GM21367 (cell line): ENCODE measurements at regions not wholly inside any gene's neighbourhood (a gene's known extent, or its start where the extent isn't known, plus 50 kb on each side); places are given as distances from the start of the nearest gene placed in this dataset.

Experiments used
- ATAC-seq: cut with Tn5 transposase; IDR thresholded peaks from one replicate; pipeline ENCODE4 v1.9.1; 2021; ENCODE audit not compliant: unreplicated experiment

DNA sequence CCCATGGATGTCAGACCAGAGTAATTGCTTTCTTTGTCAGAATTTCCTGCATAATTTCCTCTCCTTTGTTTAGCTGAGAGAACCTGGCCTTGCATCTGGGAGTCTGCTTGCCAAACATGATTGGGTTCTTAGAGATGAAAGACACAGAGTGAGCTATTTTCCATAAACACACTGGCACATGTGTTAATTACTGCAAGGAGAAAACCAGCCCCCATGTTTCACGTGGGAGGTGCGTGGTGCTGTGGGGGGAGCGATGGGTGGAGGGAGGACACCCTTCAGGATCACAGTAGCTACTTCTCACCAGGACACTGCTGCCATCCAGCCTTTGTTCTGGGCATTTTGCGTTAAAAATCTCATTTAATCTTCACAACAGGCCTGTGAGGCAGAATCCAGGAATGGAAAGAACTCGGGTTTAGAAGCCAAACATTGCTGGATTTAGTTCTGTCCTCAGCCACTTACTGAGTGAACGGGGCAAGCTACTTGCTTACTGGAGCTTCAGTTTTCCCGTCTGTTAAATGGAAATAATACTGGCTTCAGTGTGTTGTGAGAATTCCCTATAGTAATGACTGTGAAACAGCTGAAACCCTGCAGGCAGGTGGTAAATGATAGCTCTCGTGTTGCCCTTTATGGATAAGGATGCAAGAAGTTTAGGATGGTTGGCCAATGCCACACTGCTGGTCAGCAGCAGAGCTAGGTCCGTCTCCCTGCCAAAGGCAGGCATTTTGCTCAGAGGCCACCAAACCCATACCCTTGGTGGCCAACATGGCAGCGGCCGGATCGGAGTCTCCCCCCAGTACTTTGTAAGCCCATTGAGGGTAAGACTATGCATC lies 100.1 kb upstream of the ASAP2 start:
- no peak for ATAC-seq

DNA sequence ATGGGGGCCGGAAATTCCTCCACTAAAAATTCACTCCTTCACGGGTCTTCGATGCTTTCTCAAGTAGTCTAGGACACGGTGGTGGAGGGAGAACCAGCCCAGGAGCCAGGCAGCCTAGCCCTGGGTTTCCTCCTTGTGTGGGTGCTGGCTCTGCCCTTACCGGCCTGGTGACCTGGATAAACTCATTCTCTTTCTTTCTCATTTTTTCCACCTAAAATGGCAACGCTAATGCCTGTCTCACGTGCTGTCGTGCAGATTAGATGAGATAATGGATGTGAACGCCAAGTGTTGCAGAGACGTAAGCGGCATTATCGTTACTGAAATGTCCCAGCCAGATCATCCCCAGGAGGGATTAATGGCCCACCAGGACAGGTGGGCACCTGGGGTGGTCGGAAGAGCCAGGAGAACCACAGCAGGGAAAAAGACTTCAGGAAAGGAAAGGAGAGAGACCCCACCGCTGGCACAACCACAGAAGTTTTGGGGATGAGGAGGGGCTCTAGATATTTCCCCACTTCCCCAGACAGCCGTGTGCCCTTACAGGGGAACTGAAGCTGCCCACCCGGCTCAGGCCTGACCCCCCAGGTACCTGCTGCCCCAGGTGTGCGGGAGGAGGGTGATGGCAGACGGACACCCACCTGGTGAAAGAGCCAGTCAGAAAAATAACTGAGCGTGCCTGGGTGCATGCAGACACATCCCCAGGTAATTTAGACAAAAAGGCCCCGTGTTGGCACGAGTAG lies 100.8 kb upstream of the ASAP2 start:
- ATAC-seq: no peak

DNA sequence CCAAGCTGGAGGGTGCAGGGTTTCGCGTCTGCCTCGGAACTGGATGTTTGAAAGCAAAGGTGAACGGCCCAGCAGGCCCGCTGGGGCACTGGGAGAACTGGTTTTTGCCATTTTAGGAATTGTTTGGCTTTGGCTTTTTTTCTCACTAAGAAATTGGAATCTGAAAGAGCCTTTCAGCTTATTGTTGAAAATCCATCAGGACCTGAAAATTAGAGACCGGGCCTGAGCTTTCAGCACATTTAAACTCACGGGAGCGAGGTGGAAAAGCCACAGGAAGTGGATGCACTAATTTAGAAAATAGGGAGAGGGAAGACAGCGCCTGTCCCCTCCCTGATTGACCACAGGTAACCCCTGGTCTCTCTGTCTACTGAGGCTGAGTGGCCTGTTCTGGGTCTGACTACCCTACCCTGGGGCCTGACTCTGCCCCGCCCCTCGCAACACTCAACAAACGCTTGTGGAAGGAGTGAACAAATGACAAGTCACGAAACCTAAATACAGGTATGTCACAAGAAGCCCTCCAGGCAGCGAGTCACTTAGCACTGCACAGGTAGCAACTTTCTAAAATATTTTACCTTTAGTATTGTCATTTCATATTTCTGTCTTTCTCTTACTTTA lies 100.3 kb upstream of the MBOAT2 start:
- no peak for ATAC-seq

DNA sequence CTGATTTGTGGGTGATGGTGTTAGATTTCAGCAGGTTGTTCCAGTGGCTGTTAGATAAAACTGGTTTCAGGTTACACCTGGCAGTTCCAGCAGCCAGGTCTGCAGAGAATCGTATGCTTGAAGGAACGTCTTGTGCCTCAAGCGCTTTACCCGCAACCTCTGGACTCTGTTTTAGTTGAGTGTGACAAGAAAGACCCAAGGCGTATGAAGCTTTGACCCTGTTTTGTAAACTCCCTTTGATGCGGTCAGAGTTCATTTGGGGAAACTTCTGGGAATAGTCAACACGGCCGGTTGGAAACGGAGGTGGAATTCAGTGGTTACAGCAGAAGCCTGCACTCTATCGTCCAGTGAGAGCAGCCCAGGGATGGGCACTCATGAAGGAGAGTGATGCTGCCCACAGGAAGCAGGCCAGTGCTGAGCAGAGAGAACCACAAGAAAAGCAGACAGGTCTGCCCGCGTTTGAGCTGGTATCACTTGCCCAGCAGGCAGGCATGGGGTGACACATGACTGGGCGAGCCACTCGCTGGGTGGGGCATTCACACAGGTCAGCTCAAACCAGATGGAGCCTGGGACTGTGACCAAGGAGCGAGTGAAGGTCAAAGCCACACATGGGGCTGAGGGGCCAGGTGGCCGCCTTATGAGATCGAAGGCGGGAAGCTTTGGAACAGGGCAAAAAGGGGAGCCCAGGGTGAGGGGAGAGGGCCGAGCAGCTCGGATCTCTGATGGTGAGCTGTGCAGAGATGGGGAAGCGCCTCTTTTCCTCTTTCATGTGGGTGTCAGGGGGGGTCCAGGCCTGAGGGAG lies 99.6 kb upstream of the MBOAT2 start:
- ATAC-seq: no peak

DNA sequence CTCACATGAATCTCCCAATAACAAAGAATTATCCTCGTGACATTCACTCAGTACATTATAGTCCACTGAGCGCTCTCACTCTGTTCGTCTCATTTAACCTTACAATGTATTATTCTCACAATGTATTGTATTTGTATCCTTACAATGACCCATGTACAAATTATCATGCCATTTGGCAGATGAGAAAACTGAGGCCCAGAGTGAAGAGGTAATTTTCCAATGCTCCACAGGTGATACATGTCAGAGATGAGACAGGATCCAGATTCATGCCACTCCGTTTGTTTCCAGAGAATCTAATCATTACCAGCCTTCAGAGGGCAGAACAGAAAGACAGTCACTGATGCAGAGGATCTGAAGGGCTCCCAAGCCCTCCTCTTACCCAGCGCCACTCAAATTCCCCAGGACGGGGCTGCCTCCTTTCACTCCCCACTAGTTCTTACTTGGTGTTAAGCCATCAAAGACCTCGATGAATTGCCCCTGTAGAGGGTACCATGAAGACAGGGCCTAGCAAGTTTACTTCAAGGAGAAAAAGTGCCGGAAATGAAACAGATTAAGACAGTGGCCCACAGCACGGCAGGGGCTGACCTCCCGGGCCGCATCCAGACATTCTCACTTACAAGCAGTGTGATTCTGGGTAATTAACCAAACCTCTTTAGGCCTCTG lies 98.4 kb upstream of the MBOAT2 start:
- ATAC-seq: no peak

DNA sequence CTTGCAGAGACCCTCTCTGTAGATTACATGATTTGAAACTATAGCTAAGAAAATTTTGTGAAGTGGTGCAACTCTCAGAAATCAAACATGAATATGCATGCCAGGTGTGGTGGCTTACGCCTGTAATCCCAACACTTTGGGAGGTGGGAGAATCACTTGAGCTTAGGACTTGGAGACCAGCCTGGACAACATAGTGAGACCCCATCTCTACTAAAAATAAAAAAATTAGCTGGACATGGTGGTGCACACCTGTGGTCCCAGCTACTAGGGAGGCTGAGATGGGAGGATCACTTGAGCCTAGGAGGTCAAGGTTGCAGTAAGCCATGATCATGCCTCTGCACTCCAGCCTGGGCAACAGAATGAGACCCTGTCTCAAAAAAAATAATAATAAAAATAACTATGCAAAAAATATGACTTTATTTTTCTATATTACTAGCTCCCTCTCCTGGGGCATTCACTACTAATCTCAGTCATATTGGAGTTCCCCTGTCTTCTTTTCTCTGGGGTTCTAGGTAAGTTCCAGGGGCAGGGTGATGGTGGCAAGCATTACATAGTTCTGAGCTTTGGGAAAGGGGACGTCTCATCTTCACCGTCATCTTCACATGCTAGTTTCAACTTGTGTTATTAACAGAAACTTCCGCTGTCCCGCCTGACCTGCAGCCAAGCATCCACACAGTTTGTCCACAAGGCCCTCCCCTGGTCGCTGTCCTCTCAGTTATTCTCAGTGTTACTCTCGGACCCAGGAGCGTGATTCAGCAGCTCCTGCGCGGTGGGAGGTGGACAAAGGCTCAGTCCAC lies 96.8 kb upstream of the MBOAT2 start:
- no peak for ATAC-seq

DNA sequence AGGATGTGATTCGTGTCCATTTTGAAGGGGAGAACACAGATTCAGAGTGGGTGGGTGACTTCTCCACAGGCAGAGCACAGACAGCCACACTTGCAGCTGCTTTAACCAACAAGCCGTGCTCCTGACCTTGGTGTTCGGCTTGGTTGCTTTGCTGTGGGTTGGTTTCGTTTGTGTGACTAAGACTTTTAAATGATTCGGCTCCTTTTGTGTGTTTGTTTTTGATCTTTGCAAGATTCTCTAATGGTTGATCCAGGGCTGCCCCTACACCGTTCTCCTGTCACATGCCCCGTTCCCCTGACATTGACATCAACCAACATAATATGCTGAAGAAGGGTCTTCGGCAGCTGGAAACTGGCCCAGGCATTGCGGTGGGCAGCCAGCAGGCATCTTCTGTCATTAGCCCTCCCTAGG lies 95.9 kb upstream of the MBOAT2 start:
- ATAC-seq: no peak

DNA sequence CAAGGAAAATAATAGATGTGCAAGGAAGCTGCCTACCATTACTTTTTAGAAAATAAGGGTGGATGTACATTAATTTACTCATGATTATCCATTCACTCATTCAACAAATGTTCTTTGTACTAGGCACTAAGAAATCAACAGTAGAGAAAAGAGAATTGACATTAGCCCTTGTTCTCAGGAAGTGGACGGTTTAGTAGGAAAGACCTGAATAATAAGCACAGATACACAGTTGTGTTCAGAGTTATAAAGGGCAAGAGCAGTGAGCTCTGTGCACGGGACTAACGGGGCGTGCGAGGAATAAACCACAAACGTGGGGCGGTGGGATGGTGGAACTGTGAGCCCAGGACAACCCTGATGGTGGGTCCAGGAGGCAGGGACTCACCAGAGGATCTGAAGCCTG lies 94.4 kb upstream of the MBOAT2 start:
- ATAC-seq: no peak

DNA sequence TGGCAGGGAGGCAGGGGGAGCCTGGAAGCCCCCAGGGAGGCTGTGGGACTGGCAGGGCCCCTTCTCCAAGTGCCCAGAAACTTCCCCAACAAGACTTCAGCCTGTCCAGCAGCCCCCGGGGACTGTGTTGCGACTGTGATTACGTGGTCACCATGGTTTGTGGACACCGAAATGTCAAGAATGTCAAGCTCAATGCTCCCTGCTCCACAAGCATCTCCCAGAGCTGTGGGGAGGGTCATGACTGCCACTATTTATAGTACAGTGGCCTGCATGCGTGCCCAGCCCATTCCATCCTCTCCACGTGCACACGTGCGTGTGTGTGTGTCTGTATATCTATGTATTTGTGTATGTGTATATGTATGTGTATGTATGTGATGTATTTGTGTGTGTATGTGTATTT lies 93.8 kb upstream of the MBOAT2 start:
- no peak for ATAC-seq

DNA sequence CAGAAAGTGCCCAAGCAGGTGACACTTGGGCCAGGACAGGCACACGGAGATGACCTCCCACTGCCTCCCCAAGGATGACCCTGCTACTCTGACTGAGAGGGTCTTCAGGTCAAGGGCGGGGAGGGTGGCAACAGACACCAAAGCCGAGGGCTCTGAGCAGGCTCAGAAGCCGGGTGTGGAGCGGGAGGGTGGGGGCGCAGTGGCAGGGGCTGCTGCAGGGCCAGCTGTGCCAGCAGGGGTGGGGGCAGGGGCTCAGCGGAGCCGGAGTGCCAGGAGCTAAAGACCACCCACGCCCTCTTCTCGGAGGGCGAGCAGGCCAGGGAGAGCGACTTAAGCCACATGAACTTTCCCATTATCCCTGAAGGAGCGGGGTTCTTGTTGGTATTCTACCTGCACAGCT lies 93.3 kb upstream of the MBOAT2 start:
- no peak for ATAC-seq

DNA sequence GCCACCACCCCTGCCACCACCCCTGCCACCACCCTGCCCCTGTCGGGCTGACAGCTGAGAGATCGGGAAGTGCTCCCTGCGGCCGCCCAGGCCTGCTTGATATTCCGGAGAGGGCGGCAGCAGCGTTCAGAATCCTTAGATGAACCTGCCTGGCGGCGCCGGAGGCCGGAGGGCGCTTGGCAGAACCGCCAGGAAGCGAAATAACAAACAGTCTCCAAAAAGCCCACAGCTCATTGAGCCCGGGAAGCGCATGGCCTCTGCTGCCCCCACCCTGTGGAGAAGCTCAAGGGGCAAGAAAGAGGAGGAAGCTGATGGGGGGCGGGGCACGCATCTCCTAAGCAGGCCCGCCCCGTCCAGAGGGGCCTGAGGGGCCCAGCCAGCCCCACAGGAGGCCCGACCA lies 92.2 kb upstream of the MBOAT2 start:
- ATAC-seq: no peak

DNA sequence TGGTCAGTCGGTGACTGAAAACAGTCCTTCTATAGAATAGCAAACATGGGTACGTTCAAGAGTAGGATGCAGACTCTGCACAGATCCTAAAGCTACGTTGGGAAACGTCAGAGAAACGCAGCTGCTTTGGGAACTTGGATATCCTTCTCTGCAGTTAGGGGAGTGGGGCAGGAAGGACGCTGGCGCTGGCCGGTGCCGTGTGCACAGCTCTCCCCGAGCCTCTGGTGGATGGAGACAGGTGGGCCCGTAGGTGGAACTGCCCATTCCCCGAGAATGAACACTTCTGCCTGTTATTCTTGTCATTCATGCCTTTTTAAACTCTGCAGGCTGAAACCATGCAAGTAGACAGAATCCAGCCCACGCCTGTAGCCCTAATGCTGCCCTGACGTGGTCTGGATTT lies 91.7 kb upstream of the MBOAT2 start:
- ATAC-seq: no peak

DNA sequence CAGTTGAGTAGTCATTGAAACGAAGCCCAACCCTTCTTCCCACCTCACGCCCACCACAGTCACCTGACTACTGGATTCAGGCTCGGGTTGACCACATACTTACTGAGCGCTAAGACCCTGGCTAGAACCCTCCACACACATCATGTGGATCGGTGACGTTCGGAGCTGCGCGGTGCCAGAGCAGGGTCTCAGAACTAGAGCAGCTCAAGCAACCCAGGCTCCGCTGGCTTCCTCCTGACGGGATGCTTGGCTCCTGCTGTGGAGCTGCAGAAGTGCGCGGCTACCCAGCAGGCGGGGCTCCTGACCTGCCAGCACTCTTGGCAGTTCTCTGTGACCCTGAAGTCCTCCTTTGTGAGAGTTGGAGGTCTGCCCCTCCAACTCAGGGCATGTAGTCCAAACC lies 90.6 kb upstream of the MBOAT2 start:
- no peak for ATAC-seq

DNA sequence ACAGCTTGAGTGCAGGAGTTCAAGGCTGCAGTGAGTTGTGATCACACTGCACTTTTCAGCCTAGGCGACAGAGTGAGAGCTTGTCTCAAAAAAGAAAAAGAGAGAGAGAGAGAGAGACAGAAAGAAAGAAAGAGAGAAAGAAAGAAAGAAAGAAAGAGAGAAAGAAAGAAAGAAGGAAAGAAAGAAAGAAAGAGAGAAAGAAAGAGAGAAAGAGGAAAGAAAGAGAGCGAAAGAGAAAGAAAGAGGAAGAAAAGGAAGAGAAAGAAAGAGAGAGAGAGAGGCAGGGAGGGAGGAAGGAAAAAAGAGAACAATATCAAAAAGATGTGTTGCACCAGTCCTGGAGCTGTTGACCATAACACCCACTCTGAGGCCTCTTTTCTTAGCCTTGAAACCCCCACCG lies 89.8 kb upstream of the MBOAT2 start:
- no peak for ATAC-seq

DNA sequence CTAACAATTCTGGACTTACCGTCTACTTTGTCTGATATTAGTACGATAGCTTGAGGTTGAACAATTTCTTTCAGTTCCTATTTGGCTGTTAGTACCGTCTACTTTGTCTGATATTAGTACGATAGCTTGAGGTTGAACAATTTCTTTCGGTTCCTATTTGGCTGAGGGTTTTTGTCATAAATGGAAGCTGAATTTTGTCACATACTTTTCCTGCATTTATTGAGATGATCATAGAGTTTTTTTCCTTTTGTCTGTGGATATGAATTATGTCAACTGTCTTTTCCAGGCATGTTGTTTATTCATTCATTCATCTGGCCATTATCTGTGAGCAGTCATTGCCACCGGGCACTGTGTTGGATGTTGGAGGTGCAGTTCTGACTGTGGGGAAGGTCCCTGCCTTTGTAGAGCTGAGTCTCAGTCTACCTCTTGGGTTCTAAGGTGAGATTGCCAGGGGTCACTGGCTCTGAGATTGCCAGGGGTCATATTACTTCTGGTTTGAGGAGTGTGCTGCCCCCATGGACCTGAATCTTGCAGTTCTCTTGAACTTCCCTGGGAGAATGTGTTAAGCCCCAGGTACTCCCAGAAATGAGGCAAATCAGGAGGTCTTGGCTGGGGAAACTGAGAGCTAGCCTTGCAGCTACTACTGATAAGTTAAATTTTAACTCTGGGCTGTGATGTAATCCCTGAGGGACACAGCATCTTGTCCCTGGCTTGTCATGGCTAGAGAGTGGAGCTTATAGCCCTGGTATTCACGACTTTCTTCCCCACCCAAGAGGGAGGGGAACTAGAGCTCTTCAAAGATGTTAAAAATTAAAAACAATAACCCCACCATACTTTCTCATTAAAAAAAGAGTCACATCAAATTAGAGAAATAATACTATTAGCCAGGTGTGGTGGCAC lies 89.1 kb upstream of the MBOAT2 start:
- peak; percentile 87 for ATAC-seq

DNA sequence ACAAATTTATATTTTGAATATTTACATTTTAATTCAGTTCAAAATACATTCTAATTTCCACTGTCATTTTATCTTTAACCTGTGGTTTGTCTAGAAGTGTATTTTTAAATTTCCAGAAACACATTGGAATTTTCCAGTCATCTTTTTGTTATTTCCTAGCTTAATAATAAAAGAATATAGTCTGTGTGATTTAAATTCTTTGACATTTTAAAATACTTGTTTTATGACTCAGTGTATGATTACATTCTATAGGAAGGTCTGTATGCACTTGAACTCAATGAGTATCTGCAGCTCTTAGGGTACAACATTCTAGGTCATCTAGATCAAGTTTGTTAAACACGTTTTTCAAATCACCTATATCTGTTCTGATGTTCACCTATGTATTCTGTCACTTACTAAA lies 88.3 kb upstream of the MBOAT2 start:
- ATAC-seq: no peak

DNA sequence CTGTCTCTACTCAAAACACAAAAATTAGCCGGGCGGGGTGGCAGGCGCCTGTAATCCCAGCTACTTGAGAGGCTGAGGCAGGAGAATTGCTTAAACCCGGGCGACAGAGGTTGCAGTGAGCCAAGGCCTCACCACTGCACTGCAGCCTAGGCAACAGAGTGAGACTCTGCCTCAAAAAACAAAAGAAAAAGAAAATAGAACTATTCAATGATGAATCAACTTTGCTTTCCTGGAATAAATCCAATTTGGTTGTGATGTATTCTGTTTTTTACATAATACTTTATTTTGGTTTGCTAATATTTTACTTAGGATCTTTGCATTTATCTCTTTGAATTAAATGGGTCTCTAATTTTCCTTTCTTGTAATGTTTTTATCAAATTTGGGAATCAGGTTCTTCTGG lies 86.3 kb upstream of the MBOAT2 start:
- no peak for ATAC-seq

DNA sequence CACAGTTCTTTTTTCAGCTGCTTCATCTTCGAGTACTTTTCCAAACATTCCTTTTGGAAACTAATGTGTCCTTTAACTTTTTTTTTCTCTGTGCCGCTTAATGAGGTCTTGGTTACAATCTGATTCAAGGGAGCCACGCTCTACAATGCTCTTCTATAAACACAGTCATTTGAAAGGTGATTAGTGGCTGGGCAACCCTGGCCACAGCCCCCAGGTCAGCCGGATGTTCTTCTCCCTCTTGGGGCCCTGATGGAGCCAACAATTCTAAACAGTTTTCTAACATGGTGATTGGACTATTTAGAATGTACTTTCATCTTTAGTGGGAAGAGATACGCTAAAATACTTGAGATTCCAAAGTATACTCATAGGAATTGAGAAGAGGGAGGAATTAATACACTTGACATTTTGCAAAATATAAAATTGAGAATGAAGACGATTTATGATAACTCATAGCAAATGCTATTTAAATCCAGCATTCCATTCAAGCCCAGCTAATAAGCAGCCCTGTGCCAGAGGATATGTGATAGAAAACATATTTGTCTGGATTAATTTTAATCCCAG lies 83.7 kb upstream of the MBOAT2 start:
- ATAC-seq: no peak

DNA sequence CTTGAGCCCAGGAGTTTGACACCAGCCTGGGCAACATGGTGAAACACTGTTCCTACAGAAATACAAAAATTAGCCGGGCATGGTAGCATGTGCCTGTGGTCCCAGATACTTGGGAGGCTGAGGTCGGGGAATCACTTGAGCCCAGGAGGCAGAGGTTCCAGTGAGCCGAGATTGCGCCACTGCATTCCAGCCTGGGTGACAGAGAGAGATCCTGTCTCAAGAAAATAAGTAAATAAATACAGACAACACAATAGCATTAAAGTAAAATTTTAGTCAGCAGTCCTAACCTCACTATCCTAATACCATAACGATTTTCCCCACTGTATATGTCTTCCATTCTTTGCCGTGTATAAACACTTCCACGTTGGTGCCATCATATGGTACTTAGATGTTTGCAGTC lies 83.0 kb upstream of the MBOAT2 start:
- ATAC-seq: no peak
